ENCODE measurements at regions not wholly inside any gene's neighbourhood (a gene's known extent, or its start where the extent isn't known, plus 50 kb on each side); places are given as distances from the start of the nearest gene placed in this dataset.

DNA sequence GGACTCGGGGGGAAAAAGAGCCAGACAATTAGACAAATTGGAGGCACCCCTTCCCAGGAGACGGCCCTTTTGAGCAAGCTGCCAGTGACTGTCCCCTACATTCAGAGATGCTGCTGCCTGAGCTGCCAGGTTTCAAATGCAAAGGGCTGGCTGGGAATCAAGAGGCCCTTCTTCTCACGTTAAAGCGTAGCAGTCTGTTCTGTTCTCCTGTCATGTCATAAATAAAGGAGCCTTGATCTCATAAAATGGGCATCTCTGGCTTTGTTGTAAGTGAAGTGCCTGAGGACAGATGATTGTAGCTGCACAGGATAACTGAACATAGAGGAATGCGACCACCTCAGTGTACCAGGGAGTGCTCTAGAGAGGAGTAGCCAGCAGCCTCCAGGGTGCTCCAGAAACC lies 917.9 kb downstream of the GRID1 start:
- H3K36me3 ChIP-seq (ENCODE audit: insufficient read depth, low read length), result no peaks in the 10 kb centered on the region
- H3K4me3 ChIP-seq (ENCODE audit: low read length, poor library complexity, severe bottlenecking), result no peak overlapping the region
- no peak overlapping the region for H3K4me2 ChIP-seq (ENCODE audit: low read depth, low read length, poor library complexity, severe bottlenecking)
- no peaks in the 10 kb centered on the region for H4K20me1 ChIP-seq (ENCODE audit: insufficient read depth, low read length, poor library complexity, severe bottlenecking)
- no peaks in the 10 kb centered on the region for H3K9me2 ChIP-seq (replicated peaks; ENCODE audit: low read depth, low read length)
- H3K9ac ChIP-seq (ENCODE audit: low read depth, low read length, poor library complexity, severe bottlenecking), result no peak overlapping the region
- H3K4me1 ChIP-seq (ENCODE audit: insufficient read depth, low read length, poor library complexity, severe bottlenecking), result no peaks in the 10 kb centered on the region
- H3K9me3 ChIP-seq (ENCODE audit: insufficient read depth, low read depth, low read length), result no peaks in the 10 kb centered on the region
- H3K79me2 ChIP-seq (ENCODE audit: insufficient read depth, low read length), result no peaks in the 10 kb centered on the region
- no peaks in the 10 kb centered on the region for H3F3A ChIP-seq (ENCODE audit: low read depth)
- no peaks in the 10 kb centered on the region for H3K27me3 ChIP-seq (ENCODE audit: insufficient read depth, low read length, poor library complexity, severe bottlenecking)
- H2AFZ ChIP-seq (ENCODE audit: low read length), result no peak overlapping the region
- no peak for TF ChIP-seq CTCF (conservative IDR thresholded peaks at IDR 0.05; ENCODE audit: low read length)
- TF ChIP-seq EZH2phosphoT487 (IDR thresholded peaks at IDR 0.05; ENCODE audit: borderline replicate concordance), result no peak

- Histone ChIP-seq H3K4me2 (ENCODE audit: low read depth, low read length, poor library complexity, severe bottlenecking) (no peak overlapping the region), H3K9me3 (ENCODE audit: insufficient read depth, low read depth, low read length) (no peaks in the 10 kb centered on the region), H3K4me1 (ENCODE audit: insufficient read depth, low read length, poor library complexity, severe bottlenecking) (no peaks in the 10 kb centered on the region), H3K9ac (ENCODE audit: low read depth, low read length, poor library complexity, severe bottlenecking) (no peak overlapping the region), H4K20me1 (ENCODE audit: insufficient read depth, low read length, poor library complexity, severe bottlenecking) (no peaks in the 10 kb centered on the region), H2AFZ (ENCODE audit: low read length) (no peak overlapping the region), H3K36me3 (ENCODE audit: insufficient read depth, low read length) (no peaks in the 10 kb centered on the region), H3F3A (ENCODE audit: low read depth) (no peaks in the 10 kb centered on the region), H3K4me3 (ENCODE audit: low read length, poor library complexity, severe bottlenecking) (no peak overlapping the region), H3K9me2 (replicated peaks; ENCODE audit: low read depth, low read length) (no peaks in the 10 kb centered on the region), H3K79me2 (ENCODE audit: insufficient read depth, low read length) (no peaks in the 10 kb centered on the region), H3K27me3 (ENCODE audit: insufficient read depth, low read length, poor library complexity, severe bottlenecking) (no peaks in the 10 kb centered on the region)
- no peak for TF ChIP-seq EZH2phosphoT487 (IDR thresholded peaks at IDR 0.05; ENCODE audit: borderline replicate concordance)
- TF ChIP-seq CTCF (conservative IDR thresholded peaks at IDR 0.05; ENCODE audit: low read length), result no peak
Observed at GRCh38 chr10:85454386-85454785, 912.2 kb downstream of the GRID1 start.

- Histone ChIP-seq H3F3A (ENCODE audit: low read depth) (no peaks in the 10 kb centered on the region), H2AFZ (ENCODE audit: low read length) (no peak overlapping the region), H4K20me1 (ENCODE audit: insufficient read depth, low read length, poor library complexity, severe bottlenecking) (no peaks in the 10 kb centered on the region), H3K9me3 (ENCODE audit: insufficient read depth, low read depth, low read length) (no peaks in the 10 kb centered on the region), H3K9me2 (replicated peaks; ENCODE audit: low read depth, low read length) (no peaks in the 10 kb centered on the region), H3K36me3 (ENCODE audit: insufficient read depth, low read length) (no peaks in the 10 kb centered on the region), H3K4me2 (ENCODE audit: low read depth, low read length, poor library complexity, severe bottlenecking) (no peak overlapping the region), H3K27me3 (ENCODE audit: insufficient read depth, low read length, poor library complexity, severe bottlenecking) (no peaks in the 10 kb centered on the region), H3K4me3 (ENCODE audit: low read length, poor library complexity, severe bottlenecking) (no peak overlapping the region), H3K4me1 (ENCODE audit: insufficient read depth, low read length, poor library complexity, severe bottlenecking) (no peaks in the 10 kb centered on the region), H3K9ac (ENCODE audit: low read depth, low read length, poor library complexity, severe bottlenecking) (no peak overlapping the region), H3K79me2 (ENCODE audit: insufficient read depth, low read length) (no peaks in the 10 kb centered on the region)
- TF ChIP-seq EZH2phosphoT487 (IDR thresholded peaks at IDR 0.05; ENCODE audit: borderline replicate concordance) (no peak), CTCF (conservative IDR thresholded peaks at IDR 0.05; ENCODE audit: low read length) (no peak)
Observed at GRCh38 chr10:85457191-85457590, 909.4 kb downstream of the GRID1 start.

Measured in Loucy (cell line).